K562 (cell line): ENCODE measurements at regions not wholly inside any gene's neighbourhood (a gene's known extent, or its start where the extent isn't known, plus 50 kb on each side); places are given as distances from the start of the nearest gene placed in this dataset.
"Not testable (repeated sequence)": the region's sequence is repeated elsewhere in the genome, so short reads cannot be mapped to it uniquely, and the experiment has no call there.

ENCODE experiments used
- ATAC-seq: fragments of 200-7000 bp; cut with Tn5 transposase; 3 replicates; pipeline ENCODE4 v1.9.1; 2020; ENCODE audit warnings: moderate library complexity
- BruUV-seq: library from RNA; stranded (reverse); fragments of 400-500 nt; replicated peaks from 2 replicates; lab custom pipeline; 2021; lab: Mats Ljungman, UMichigan
- CTCF ChIA-PET: fragments of 300-600 bp; formaldehyde crosslinking; extraction: SDS; loops from one replicate; lab custom pipeline; 2021; ENCODE audit warnings: low intra/inter-chr PET ratio; lab: Yijun Ruan, JAX
- POLR2A ChIA-PET: fragments of 300-600, 350-650 bp; sonication (Branson Sonifier 250); formaldehyde crosslinking; extraction: SDS; loops from one replicate; lab custom pipeline; 2021; ENCODE audit warnings: antibody characterized with exemption, inconsistent platforms; lab: Yijun Ruan, JAX
- DNase-seq, 4 experiments: peaks; one replicate each; pipeline versions ENCODE4 v3.0.0 to v3.0.0-alpha.2; 2011 to 2018; ENCODE audit warnings: low spot score in 3 of 4, mixed read lengths in 3 of 4; ENCODE audit errors: extremely low read depth in 1 of 4
- FAIRE-seq: peaks from 2 replicates; lab custom pipeline; 2011; peaks lifted over from hg19 to GRCh38; lab: Jason Lieb, UNC
- H2AFZ ChIP-seq: 2 replicates; pipeline ENCODE4 v1.6.0; 2011; ENCODE audit warnings: low read depth, low read length, control low read depth, inconsistent platforms
- H3K27ac ChIP-seq: fragments of 200-600 bp; 3 replicates; pipeline ENCODE4 v1.8.0; 2011; ENCODE audit warnings: low read depth, mild to moderate bottlenecking, control low read depth, inconsistent platforms, low read length, moderate library complexity, mixed read lengths; ENCODE audit errors: extremely low read depth
- H3K27me3 ChIP-seq, 2 experiments: fragments of 300-600 bp in 1 of 2; 2 replicates in 1 of 2; 3 replicates in 1 of 2; pipeline versions ENCODE4 v1.6.0 to v1.8.0; 2011; ENCODE audit warnings: inconsistent platforms in 2 of 2, low read length in 2 of 2, mild to moderate bottlenecking in 1 of 2, mixed read lengths in 1 of 2, moderate library complexity in 1 of 2; ENCODE audit not compliant: control insufficient read depth in 2 of 2, insufficient read depth in 2 of 2
- H3K36me3 ChIP-seq: fragments of 300-600 bp; 3 replicates; pipeline ENCODE4 v1.8.0; 2011; ENCODE audit warnings: mild to moderate bottlenecking, low read length, inconsistent platforms; ENCODE audit not compliant: control insufficient read depth, insufficient read depth
- H3K4me1 ChIP-seq, 2 experiments: fragments of 200-600 bp in 1 of 2; replicated peaks in 1 of 2; 2 replicates in 1 of 2; 3 replicates in 1 of 2; pipeline versions ENCODE4 v1.5.1 to v1.8.0; 2011; ENCODE audit warnings: inconsistent platforms in 2 of 2, low read length in 2 of 2, mild to moderate bottlenecking in 1 of 2, mixed read lengths in 1 of 2, moderate library complexity in 1 of 2; ENCODE audit not compliant: control insufficient read depth in 2 of 2, insufficient read depth in 2 of 2
- H3K4me2 ChIP-seq: 2 replicates; pipeline ENCODE4 v1.6.1; 2011; ENCODE audit warnings: low read length, control low read depth, inconsistent platforms, mixed read lengths; ENCODE audit not compliant: insufficient read depth
- H3K4me3 ChIP-seq: fragments of 200-600 bp; sonication (generic), shearing (Covaris generic); 2 replicates; pipeline ENCODE4 v1.5.1; 2016; ENCODE audit warnings: control low read depth, inconsistent platforms
- H3K79me2 ChIP-seq: fragments of 200-600 bp; 3 replicates; pipeline ENCODE4 v1.8.0; 2011; ENCODE audit warnings: low read length, inconsistent platforms; ENCODE audit not compliant: control insufficient read depth, insufficient read depth
- H3K9ac ChIP-seq, 2 experiments: 2 replicates each; pipeline versions ENCODE4 v1.6.0 to v1.6.1; 2011; ENCODE audit warnings: low read depth in 2 of 2, low read length in 2 of 2, control low read depth in 1 of 2, inconsistent platforms in 1 of 2, mild to moderate bottlenecking in 1 of 2, mixed read lengths in 1 of 2; ENCODE audit not compliant: insufficient read depth in 1 of 2
- H3K9me1 ChIP-seq: one replicate; pipeline ENCODE4 v1.6.0; 2011; ENCODE audit warnings: inconsistent platforms, mild to moderate bottlenecking, low read length, moderate library complexity; ENCODE audit not compliant: control insufficient read depth, insufficient read depth
- H3K9me3 ChIP-seq: replicated peaks from 2 replicates; pipeline ENCODE4 v1.5.1; 2011; ENCODE audit warnings: low read depth, low read length, inconsistent platforms; ENCODE audit not compliant: control insufficient read depth, insufficient read depth
- H4K20me1 ChIP-seq: replicated peaks from 2 replicates; pipeline ENCODE4 v1.6.1; 2011; ENCODE audit warnings: low read length, inconsistent platforms, mixed read lengths; ENCODE audit not compliant: control insufficient read depth, insufficient read depth
- ETS1 ChIP-seq: conservative IDR thresholded peaks from 2 replicates; pipeline ENCODE4 v1.6.1; 2011; ENCODE audit warnings: low read depth, mild to moderate bottlenecking, low read length; ENCODE audit not compliant: control insufficient read depth
- HDAC1 ChIP-seq, 2 experiments: fragments of 450-650 bp; IDR thresholded peaks; 2 replicates each; pipeline ENCODE4 v1.6.1; 2016 to 2017; ENCODE audit warnings: inconsistent platforms in 1 of 2, mild to moderate bottlenecking in 1 of 2, moderate library complexity in 1 of 2
- MAX ChIP-seq: sonication (generic); formaldehyde crosslinking; IDR thresholded peaks from 2 replicates; pipeline ENCODE4 v1.9.0; 2022; ENCODE audit warnings: mild to moderate bottlenecking, missing genetic modification reagents
- MNT ChIP-seq, 2 experiments: fragments of 450-650 bp; conservative IDR thresholded peaks; 2 replicates each; pipeline ENCODE4 v1.6.1; 2017; ENCODE audit warnings: mild to moderate bottlenecking in 2 of 2, moderate library complexity in 2 of 2
- MXD1 ChIP-seq: fragments of 250-450 bp; sonication (Bioruptor Pico); IDR thresholded peaks from 2 replicates; pipeline ENCODE4 v1.8.0; 2021; ENCODE audit warnings: borderline replicate concordance, mild to moderate bottlenecking, moderate library complexity; ENCODE audit not compliant: poor library complexity, severe bottlenecking
- NKRF ChIP-seq: fragments of 450-650 bp; IDR thresholded peaks from 2 replicates; pipeline ENCODE4 v1.6.1; 2016; ENCODE audit warnings: borderline replicate concordance
- RBBP5 ChIP-seq: fragments of 200-600 bp; sonication (generic); IDR thresholded peaks from 2 replicates; pipeline ENCODE4 v1.6.1; 2012; ENCODE audit warnings: borderline replicate concordance, mild to moderate bottlenecking, low read length, control low read depth, inconsistent platforms; ENCODE audit not compliant: insufficient read depth, poor library complexity, severe bottlenecking
- RBM22 ChIP-seq: fragments of 200-400 bp; formaldehyde crosslinking; IDR thresholded peaks from 2 replicates; pipeline ENCODE4 v1.6.1; 2018; ENCODE audit warnings: low read length, low read depth; ENCODE audit not compliant: poor library complexity, severe bottlenecking
- SIN3A ChIP-seq, 2 experiments: fragments of 150-350 bp in 1 of 2; IDR thresholded peaks; 2 replicates each; pipeline ENCODE4 v1.6.1; 2011 to 2016; ENCODE audit warnings: borderline replicate concordance in 2 of 2, low read depth in 2 of 2, low read length in 2 of 2, mild to moderate bottlenecking in 2 of 2, moderate library complexity in 2 of 2; ENCODE audit not compliant: control insufficient read depth in 1 of 2
- ZFX ChIP-seq: sonication (generic); formaldehyde crosslinking; IDR thresholded peaks from 2 replicates; pipeline ENCODE4 v1.8.0; 2022; ENCODE audit warnings: mild to moderate bottlenecking, missing genetic modification reagents, moderate library complexity
- ZNF639 ChIP-seq, 2 experiments: fragments of 200-800 bp in 1 of 2; sonication (Bioruptor generic) in 1 of 2; sonication (generic) in 1 of 2; formaldehyde crosslinking in 1 of 2; IDR thresholded peaks in 1 of 2; conservative IDR thresholded peaks in 1 of 2; 2 replicates each; pipeline versions ENCODE4 v1.5.0 to v1.6.1; 2016 to 2020; ENCODE audit warnings: missing compliant biosample characterization in 1 of 2, missing genetic modification characterization in 1 of 2, missing genetic modification reagents in 1 of 2
- WGBS: fragments of 100-300 bp; shearing (Covaris generic); methylation state at CpG from one replicate; pipeline ENCODE4 v1.1.6; 2016; ENCODE audit warnings: low coverage, mixed read lengths; ENCODE audit not compliant: insufficient coverage; ENCODE audit errors: missing lambda C conversion rate; 5-methylcytosine and 5-hydroxymethylcytosine counted together
- in situ Hi-C: fragments of 300-500 bp; cut with MboI; formaldehyde crosslinking; loops from 4 replicates; pipeline ENCODE4 v1.15.0; 2018; ENCODE audit warnings: inconsistent platforms, mixed read lengths
- intact Hi-C: fragments of 100-400 bp; cut with micrococcal nuclease; formaldehyde crosslinking; loops from 2 replicates; pipeline ENCODE4 v1.14.2; 2022

GRCh38 chr16:29594269-29594925 lies 68.7 kb upstream of the SPN start:
- H3K9me1 ChIP-seq, BruUV-seq, FAIRE-seq, H3K9me3 ChIP-seq, in situ Hi-C loops, H3K36me3 ChIP-seq, H3K27me3 ChIP-seq, intact Hi-C loops, H3K4me1 ChIP-seq, CTCF ChIA-PET, POLR2A ChIA-PET, H2AFZ ChIP-seq, H4K20me1 ChIP-seq: not testable (repeated sequence)
- H3K27ac ChIP-seq: peak overlapping the region; percentile 89; the same call in 2 of the 3 replicates
- ATAC-seq (peak; percentile 89), DNase-seq (peak; percentile 55 to 85 (median 60))
- H3K4me3 ChIP-seq: peak overlapping the region; percentile 62
- H3K9ac ChIP-seq: peak overlapping the region; percentile 66 to 87; a peak in 3 of 4 replicates
- WGBS: 0% methylated on average over 8 of the region's 38 CpGs
- H3K79me2 ChIP-seq: peaks cover 73% of the 10 kb centered on the region
- peak overlapping the region; percentile 49; the same call in 1 of the 2 replicates for H3K4me2 ChIP-seq
- TF ChIP-seq ETS1 (peak; percentile 54; the same call in 1 of the 2 replicates), ZFX (CRISPR knock-in tag) (peak; percentile 68), HDAC1 (IDR thresholded peaks at IDR 0.05) (peak in 1 of 2 experiments; percentile 75; a peak in 2 of 4 replicates), MXD1 (CRISPR knock-in tag) (peak; percentile 13), MAX (CRISPR knock-in tag) (peak; percentile 28; the same call in 1 of the 2 replicates), RBBP5 (peak; percentile 13), ZNF639 (CRISPR knock-in tag; conservative IDR thresholded peaks at IDR 0.05 in 1 of 2, IDR thresholded peaks at IDR 0.05 in 1 of 2) (0 out of 4 replicates have a peak, but pooled peaks of 1 of the 2 experiments have one; percentile 18), NKRF (peak; percentile 68), MNT (conservative IDR thresholded peaks at IDR 0.05) (peak; percentile 96 to 97), RBM22 (peak; percentile 14), SIN3A (IDR thresholded peaks at IDR 0.05; ENCODE audit: borderline replicate concordance in 2 of 2, control insufficient read depth in 1 of 2, low read depth in 2 of 2, low read length in 2 of 2) (peak in 1 of 2 experiments; percentile 25; a peak in 1 of 4 replicates)
